Activated CD8-positive, alpha-beta T cell treated with anti-CD3 and anti-CD28 coated beads, Interleukin-2, amount 10 ng/mL, durations not matched to agents 7 days and 5 days (primary cell): ENCODE measurements at regions not wholly inside any gene's neighbourhood (a gene's known extent, or its start where the extent isn't known, plus 50 kb on each side); places are given as distances from the start of the nearest gene placed in this dataset.

Source experiments
- ATAC-seq: fragments of 150-1000 bp; cut with Tn5 transposase; one replicate; pipeline ENCODE4 v1.10.0; 2021; ENCODE audit warnings: moderate library complexity
- CTCF ChIA-PET: fragments of 350-600 bp; sonication (Branson Sonifier 250); formaldehyde crosslinking; loops from one replicate; lab custom pipeline; 2021; ENCODE audit warnings: antibody characterized with exemption; lab: Charles Lee
- POLR2A ChIA-PET: fragments of 350-600 bp; sonication (Branson Sonifier 250); formaldehyde crosslinking; loops from one replicate; lab custom pipeline; 2021; ENCODE audit warnings: antibody characterized with exemption; lab: Charles Lee
- DNase-seq: peaks from one replicate; pipeline ENCODE4 v3.0.0-alpha.2; 2020
- H3K27ac Mint-ChIP-seq: one replicate; pipeline ENCODE4 v1.8.0; 2021; ENCODE audit warnings: mild to moderate bottlenecking, mixed read lengths
- H3K27me3 Mint-ChIP-seq: one replicate; pipeline ENCODE4 v1.8.0; 2021; ENCODE audit warnings: low read depth, mixed read lengths
- H3K36me3 Mint-ChIP-seq: one replicate; pipeline ENCODE4 v1.8.0; 2021; ENCODE audit warnings: low read depth, mixed read lengths
- H3K4me1 Mint-ChIP-seq: one replicate; pipeline ENCODE4 v1.8.0; 2021; ENCODE audit warnings: low read depth, mixed read lengths
- H3K4me3 Mint-ChIP-seq: one replicate; pipeline ENCODE4 v1.8.0; 2021; ENCODE audit warnings: mild to moderate bottlenecking, mixed read lengths
- H3K9me3 Mint-ChIP-seq: one replicate; pipeline ENCODE4 v1.8.0; 2022; ENCODE audit warnings: mixed read lengths; ENCODE audit not compliant: insufficient read depth

GRCh38 chr11:69368119-69368880 lies 74.3 kb downstream of the MYEOV start:
- Mint-ChIP-seq H3K27me3 (peaks cover 6% of the 10 kb centered on the region), H3K4me3 (no peak overlapping the region), H3K36me3 (no peaks in the 10 kb centered on the region), H3K27ac (no peak overlapping the region), H3K4me1 (no peaks in the 10 kb centered on the region), H3K9me3 (no peaks in the 10 kb centered on the region)
- ATAC-seq (no peak), DNase-seq (no peak)
- ChIA-PET POLR2A (no interaction called here), CTCF (no interaction called here)

DNA sequence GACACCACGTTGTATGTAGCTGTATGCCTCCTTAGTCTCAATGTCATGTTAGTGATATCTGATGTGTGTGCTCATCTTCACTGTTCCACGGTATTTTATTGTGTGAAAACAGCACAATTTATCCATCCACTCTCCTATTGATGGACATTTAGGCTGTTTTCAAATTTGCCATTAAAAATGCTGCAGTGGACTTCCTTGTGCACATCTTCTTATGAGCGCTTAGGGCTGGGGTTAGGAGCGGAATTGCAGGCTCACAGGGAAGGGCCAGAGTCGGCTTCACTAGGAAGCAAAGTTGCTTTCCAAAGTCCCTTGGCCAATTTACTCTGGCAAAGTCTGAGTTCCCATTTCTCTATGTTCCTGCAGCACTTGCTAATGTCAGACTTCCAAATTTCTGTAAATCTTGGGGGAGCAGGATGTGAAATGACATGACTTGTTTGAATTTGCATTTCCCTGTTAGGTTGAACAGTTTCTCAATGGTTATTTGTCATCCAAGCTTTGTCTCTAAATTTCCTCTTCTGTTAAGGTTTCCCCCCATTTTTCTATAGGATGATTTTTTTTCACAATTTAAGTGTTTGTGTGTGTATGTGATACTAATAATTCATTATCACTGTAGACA lies 75.4 kb downstream of the MYEOV start:
- POLR2A ChIA-PET, result no interaction called here
- H3K27me3 Mint-ChIP-seq, result peaks cover 6% of the 10 kb centered on the region
- no peaks in the 10 kb centered on the region for H3K4me1 Mint-ChIP-seq
- no peak overlapping the region for H3K27ac Mint-ChIP-seq
- H3K36me3 Mint-ChIP-seq, result no peaks in the 10 kb centered on the region
- DNase-seq (no peak), ATAC-seq (no peak)
- H3K9me3 Mint-ChIP-seq, result no peaks in the 10 kb centered on the region
- CTCF ChIA-PET, result no interaction called here
- no peak overlapping the region for H3K4me3 Mint-ChIP-seq

DNA sequence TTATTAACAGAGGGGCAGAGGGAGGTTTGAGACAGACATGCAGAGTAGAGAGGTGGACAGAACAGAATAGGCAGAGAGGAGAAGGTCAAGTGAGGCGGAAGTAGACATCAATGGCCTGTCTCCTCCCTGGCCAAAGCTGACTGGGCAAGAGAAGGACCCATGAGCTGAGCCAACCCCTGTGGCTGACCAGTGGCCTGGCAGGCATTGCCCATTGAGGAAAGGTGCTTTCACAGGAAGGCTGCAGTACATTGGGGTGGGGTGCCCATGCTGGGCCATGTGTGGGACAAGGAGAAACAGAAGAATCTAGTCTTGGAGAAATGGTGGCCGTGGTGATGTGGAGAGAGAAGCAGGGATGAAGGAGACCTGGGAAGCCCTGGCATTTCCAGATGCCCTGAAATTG lies 76.0 kb downstream of the MYEOV start:
- ChIA-PET POLR2A (no interaction called here), CTCF (no interaction called here)
- no peaks in the 10 kb centered on the region for H3K9me3 Mint-ChIP-seq
- DNase-seq (no peak), ATAC-seq (no peak)
- H3K27me3 Mint-ChIP-seq, result peaks cover 3% of the 10 kb centered on the region
- H3K4me1 Mint-ChIP-seq, result no peaks in the 10 kb centered on the region
- no peak overlapping the region for H3K27ac Mint-ChIP-seq
- H3K4me3 Mint-ChIP-seq, result no peak overlapping the region
- H3K36me3 Mint-ChIP-seq, result no peaks in the 10 kb centered on the region

DNA sequence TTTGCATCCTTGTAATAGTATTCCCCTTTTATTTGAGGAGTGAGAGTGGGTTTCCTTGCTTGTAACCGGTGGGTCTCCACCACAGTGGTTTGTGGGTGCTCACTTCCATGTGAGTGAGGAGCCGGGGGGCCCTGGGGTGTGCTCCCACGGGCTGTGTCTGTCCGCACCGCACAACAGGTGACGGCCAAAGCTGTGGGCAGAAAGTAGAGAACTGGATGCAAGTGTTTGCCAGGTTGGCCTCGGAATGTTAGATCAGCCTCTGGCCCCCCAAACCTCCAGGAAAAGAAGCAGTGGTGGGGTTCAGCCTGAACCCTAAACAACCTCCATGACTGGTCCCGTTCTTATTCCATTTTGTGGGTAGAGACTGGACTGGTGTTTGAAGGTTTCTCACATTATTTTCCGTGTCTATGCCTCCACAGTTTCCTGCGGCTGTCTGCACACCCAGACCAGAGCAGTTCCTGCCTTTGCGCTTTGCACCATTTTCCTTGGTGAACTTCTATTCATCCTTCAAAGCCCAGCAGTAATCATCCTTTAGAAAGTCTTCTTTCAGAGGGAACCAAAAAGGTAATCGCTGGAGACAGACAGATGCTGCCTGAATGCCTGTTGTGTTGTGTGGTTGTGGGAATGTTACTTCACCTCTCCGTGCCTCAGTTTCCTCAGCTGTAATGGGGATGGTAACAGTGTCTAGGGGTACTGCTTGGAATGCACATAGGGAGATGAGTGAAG lies 77.2 kb downstream of the MYEOV start:
- ChIA-PET POLR2A (no interaction called here), CTCF (no interaction called here)
- no peak overlapping the region for H3K4me3 Mint-ChIP-seq
- no peak for ATAC-seq
- H3K9me3 Mint-ChIP-seq, result no peaks in the 10 kb centered on the region
- no peaks in the 10 kb centered on the region for H3K4me1 Mint-ChIP-seq
- no peaks in the 10 kb centered on the region for H3K36me3 Mint-ChIP-seq
- no peak for DNase-seq
- no peak overlapping the region for H3K27ac Mint-ChIP-seq
- no peaks in the 10 kb centered on the region for H3K27me3 Mint-ChIP-seq

GRCh38 chr11:69371731-69372588 lies 78.0 kb downstream of the MYEOV start:
- POLR2A ChIA-PET, result no interaction called here
- Mint-ChIP-seq H3K36me3 (no peaks in the 10 kb centered on the region), H3K9me3 (no peaks in the 10 kb centered on the region), H3K4me3 (no peak overlapping the region), H3K27me3 (no peaks in the 10 kb centered on the region), H3K27ac (no peak overlapping the region), H3K4me1 (no peaks in the 10 kb centered on the region)
- DNase-seq, result no peak
- CTCF ChIA-PET, result no interaction called here
- no peak for ATAC-seq

DNA sequence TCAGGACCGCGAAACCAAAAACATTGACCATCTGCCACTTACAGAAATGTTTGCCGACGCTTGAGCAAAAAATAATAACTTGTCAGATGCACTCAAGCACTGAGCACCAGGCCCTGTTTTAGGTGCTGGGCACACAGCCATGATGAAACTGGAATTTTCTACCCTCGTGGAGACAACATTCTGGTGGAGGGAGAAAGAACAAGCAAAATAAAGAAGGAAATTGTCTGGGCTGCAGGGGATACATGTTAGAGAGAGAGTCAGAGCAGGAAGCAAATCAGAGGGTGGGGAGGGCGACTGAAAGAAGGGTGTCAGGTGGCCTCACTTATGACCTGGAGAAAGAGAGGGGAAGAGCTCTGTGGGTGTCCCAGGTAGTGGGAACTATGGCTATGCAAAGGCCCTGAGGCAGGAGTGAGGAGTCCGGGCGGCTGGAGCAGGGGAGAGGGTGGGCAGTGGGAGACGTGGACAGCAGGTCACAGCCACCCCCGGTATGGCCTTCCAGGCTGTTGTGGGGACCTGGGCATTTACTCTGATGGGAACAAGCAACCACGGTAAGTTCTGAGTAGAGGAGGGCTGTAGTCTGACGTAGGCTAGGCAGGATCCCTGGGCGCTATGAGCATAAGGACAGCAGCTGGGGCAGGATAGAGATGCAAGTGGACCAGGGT lies 78.8 kb downstream of the MYEOV start:
- DNase-seq (no peak), ATAC-seq (no peak)
- H3K27me3 Mint-ChIP-seq, result no peaks in the 10 kb centered on the region
- H3K4me1 Mint-ChIP-seq, result no peaks in the 10 kb centered on the region
- no peaks in the 10 kb centered on the region for H3K36me3 Mint-ChIP-seq
- no peaks in the 10 kb centered on the region for H3K9me3 Mint-ChIP-seq
- ChIA-PET CTCF (no interaction called here), POLR2A (no interaction called here)
- H3K27ac Mint-ChIP-seq, result no peak overlapping the region
- H3K4me3 Mint-ChIP-seq, result no peak overlapping the region

DNA sequence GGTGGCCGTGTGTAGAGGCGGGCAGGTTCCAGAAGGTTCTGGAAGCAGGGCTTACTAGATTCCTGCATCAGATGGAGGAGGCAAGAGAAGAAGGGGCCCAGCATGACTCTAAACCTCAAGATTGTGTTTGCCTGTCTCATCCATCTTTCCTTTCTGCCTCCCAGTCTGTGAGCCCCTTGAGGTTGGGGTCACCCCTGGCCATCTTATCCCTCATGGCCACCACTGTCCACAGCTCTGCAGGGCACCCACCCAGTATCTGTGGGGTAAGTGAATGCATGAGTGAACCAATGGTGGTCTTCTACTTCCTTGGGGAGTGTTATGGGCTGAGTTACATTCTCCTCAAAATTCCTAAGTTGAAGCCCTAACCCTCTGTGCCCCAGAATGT lies 79.3 kb downstream of the MYEOV start:
- ChIA-PET POLR2A (no interaction called here), CTCF (no interaction called here)
- no peaks in the 10 kb centered on the region for H3K9me3 Mint-ChIP-seq
- ATAC-seq (no peak), DNase-seq (no peak)
- no peak overlapping the region for H3K4me3 Mint-ChIP-seq
- H3K4me1 Mint-ChIP-seq, result no peaks in the 10 kb centered on the region
- H3K27me3 Mint-ChIP-seq, result no peaks in the 10 kb centered on the region
- H3K36me3 Mint-ChIP-seq, result no peaks in the 10 kb centered on the region
- H3K27ac Mint-ChIP-seq, result no peak overlapping the region

GRCh38 chr11:69374110-69374945 lies 80.4 kb downstream of the MYEOV start:
- H3K36me3 Mint-ChIP-seq, result no peaks in the 10 kb centered on the region
- ChIA-PET POLR2A (no interaction called here), CTCF (no interaction called here)
- no peak for ATAC-seq
- H3K9me3 Mint-ChIP-seq, result no peaks in the 10 kb centered on the region
- no peaks in the 10 kb centered on the region for H3K4me1 Mint-ChIP-seq
- no peak for DNase-seq
- no peak overlapping the region for H3K4me3 Mint-ChIP-seq
- H3K27me3 Mint-ChIP-seq, result no peaks in the 10 kb centered on the region
- no peak overlapping the region for H3K27ac Mint-ChIP-seq

DNA sequence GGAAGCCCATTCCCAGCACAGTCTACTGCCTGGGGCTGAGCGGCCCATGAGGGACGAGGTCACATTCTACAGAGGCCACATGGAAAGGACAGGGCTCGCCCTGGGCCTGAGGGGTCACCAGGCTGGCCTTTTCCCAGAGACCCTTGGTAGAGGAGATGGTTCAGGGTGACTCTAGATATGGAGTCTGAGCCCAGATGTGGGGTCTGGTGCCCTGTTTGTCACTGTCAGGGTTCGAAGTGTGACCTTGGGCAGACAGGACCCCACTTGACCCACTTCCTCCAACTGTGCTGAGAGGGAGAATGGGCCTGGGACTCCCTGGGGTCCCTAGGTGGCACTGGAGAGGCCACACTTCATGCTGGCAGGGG lies 81.0 kb downstream of the MYEOV start:
- no peak overlapping the region for H3K27ac Mint-ChIP-seq
- DNase-seq (no peak), ATAC-seq (no peak)
- ChIA-PET CTCF (no interaction called here), POLR2A (no interaction called here)
- no peaks in the 10 kb centered on the region for H3K9me3 Mint-ChIP-seq
- H3K27me3 Mint-ChIP-seq, result no peaks in the 10 kb centered on the region
- H3K4me3 Mint-ChIP-seq, result no peak overlapping the region
- H3K36me3 Mint-ChIP-seq, result no peaks in the 10 kb centered on the region
- no peaks in the 10 kb centered on the region for H3K4me1 Mint-ChIP-seq

DNA sequence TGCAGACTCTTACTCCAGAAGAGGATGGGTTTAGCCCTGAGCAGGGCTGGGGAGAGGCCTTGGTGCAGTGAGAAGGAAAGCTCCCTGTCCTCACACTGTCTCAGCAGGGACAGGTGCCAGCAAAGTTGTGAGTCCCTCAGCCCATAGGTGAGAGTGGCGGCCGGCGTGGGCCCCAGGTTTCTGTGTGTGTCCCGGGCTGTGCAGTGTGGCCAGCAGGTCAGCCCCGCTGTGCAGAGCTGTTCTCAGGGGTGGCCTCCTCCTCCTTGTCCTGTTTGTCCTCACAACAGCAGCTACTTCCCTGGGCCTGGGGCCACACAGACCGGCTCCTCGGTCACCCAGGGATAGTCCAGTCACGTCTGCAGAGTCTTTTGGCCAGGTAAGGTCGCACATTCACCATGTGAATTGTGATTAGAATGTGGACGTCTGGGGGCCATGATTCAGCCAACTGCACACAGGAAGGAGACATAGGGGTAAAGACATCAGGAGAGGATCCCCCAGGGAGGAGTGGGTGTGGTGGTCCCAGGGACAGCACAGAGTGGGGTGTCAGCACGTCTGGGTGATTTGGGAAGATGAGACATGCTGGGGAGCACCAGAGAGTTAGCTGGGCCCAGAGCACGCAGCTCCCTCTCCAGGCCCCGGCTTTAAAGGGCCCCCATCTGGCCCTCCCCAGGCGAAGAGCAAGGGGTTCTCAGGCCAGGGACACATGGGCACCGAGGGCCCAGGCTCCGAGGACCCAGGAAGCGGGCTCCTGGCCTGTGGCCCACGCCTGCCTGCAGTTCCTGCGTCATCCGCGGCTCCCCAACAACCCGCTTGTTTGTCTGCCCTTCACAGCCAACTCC lies 81.6 kb downstream of the MYEOV start:
- no peak overlapping the region for H3K27ac Mint-ChIP-seq
- ChIA-PET CTCF (no interaction called here), POLR2A (no interaction called here)
- no peaks in the 10 kb centered on the region for H3K9me3 Mint-ChIP-seq
- no peaks in the 10 kb centered on the region for H3K4me1 Mint-ChIP-seq
- DNase-seq (no peak), ATAC-seq (no peak)
- no peaks in the 10 kb centered on the region for H3K36me3 Mint-ChIP-seq
- H3K27me3 Mint-ChIP-seq, result no peaks in the 10 kb centered on the region
- no peak overlapping the region for H3K4me3 Mint-ChIP-seq
